ENCODE measurements at regions not wholly inside any gene's neighbourhood (a gene's known extent, or its start where the extent isn't known, plus 50 kb on each side); places are given as distances from the start of the nearest gene placed in this dataset.

- TF ChIP-seq EZH2 (IDR thresholded peaks at IDR 0.05), result no peak
- TF ChIP-seq CTCF (IDR thresholded peaks at IDR 0.05), result no peak
- TF ChIP-seq EZH2phosphoT487 (IDR thresholded peaks at IDR 0.05), result no peak
Measured at GRCh38 chr21:28396421-28396820, 596.3 kb downstream of the LTN1 start.
